ENCODE measurements at regions not wholly inside any gene's neighbourhood (a gene's known extent, or its start where the extent isn't known, plus 50 kb on each side); places are given as distances from the start of the nearest gene placed in this dataset.

- TF ChIP-seq CTCF (IDR thresholded peaks at IDR 0.05) (no peak), POLR2A (IDR thresholded peaks at IDR 0.05) (no peak), POLR2AphosphoS5 (IDR thresholded peaks at IDR 0.05) (no peak)
Observed at GRCh38 chr7:20906801-20907453, 120.2 kb upstream of the SP8 start.

Data from sigmoid colon (tissue), 4 donors.